ENCODE measurements at regions not wholly inside any gene's neighbourhood (a gene's known extent, or its start where the extent isn't known, plus 50 kb on each side); places are given as distances from the start of the nearest gene placed in this dataset.

DNA sequence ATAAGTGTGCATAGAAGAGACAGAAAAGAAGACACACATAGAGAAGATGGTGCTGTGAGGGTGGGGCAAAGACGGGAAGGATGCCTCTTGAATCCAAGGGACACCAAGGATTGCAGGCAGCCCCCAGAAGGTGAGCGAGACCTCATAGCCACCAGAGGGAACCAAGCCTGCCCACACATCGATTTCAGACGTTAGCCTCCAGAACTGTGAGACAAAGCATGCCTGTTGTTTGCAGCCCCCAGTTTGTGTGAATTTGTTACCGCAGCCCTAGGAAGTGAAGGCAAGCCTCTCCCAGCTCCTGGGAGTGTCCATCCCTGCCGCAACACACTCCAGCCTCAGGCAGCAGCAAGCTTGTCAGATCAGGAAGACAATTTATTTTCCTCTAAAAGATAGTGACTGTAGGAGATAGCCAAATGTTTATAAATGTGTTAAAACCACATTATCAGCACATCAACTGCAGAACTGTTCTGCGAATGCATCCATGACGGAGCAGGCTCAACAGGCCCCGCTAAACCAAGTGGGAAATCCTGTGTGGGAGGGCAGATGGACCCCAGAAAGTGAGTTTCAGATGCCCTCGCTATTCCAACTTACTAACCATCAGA lies 543.3 kb downstream of the MATN1 start:
- intact Hi-C loops (cut with DNase I) = no loop called here
- DNase-seq = no peak
- H3K9me3 ChIP-seq = peaks cover 0 to 9% (median 0%) of the 10 kb centered on the region in 11 donors

DNA sequence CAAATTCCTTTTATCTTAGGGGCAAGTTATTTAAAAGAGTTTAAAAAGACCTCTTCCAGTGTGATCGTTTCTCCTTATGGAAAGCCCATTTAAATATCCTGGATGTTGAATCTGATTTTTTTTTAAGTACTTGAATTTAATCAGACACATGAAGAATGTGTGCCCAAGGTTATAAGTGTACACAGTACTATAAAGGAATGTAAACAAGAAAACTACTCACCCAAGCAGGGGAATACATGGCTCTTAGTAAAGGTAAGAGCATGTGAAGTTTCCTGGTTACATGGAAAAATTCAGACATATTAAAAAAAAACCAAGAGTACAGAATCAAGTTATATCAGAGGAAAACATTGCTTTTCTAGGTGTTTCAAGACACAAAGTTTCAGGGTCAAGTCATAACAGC lies 546.9 kb downstream of the MATN1 start:
- ATAC-seq = no peak
- Histone ChIP-seq H3K4me3 (no peak overlapping the region), H3K27me3 (peaks cover 0 to 20% (median 9%) of the 10 kb centered on the region in 7 donors), H3K9me3 (peaks cover 0 to 9% (median 0%) of the 10 kb centered on the region in 11 donors), H3K36me3 (no peaks in the 10 kb centered on the region), H3K4me1 (no peaks in the 10 kb centered on the region), H3K27ac (no peak overlapping the region)
- intact Hi-C loops (cut with DNase I) = no loop called here
- no peak for DNase-seq
- TF ChIP-seq, protein P1, sequence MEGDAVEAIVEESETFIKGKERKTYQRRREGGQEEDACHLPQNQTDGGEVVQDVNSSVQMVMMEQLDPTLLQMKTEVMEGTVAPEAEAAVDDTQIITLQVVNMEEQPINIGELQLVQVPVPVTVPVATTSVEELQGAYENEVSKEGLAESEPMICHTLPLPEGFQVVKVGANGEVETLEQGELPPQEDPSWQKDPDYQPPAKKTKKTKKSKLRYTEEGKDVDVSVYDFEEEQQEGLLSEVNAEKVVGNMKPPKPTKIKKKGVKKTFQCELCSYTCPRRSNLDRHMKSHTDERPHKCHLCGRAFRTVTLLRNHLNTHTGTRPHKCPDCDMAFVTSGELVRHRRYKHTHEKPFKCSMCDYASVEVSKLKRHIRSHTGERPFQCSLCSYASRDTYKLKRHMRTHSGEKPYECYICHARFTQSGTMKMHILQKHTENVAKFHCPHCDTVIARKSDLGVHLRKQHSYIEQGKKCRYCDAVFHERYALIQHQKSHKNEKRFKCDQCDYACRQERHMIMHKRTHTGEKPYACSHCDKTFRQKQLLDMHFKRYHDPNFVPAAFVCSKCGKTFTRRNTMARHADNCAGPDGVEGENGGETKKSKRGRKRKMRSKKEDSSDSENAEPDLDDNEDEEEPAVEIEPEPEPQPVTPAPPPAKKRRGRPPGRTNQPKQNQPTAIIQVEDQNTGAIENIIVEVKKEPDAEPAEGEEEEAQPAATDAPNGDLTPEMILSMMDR (IDR thresholded peaks at IDR 0.05) = no peak
- WGBS, 2 donors = 48 to 57% methylated on average over 1 of the region's 1 CpG

More for the DNA sequence above, 543.3 kb downstream of the MATN1 start:
- Histone ChIP-seq H3K4me1 (no peaks in the 10 kb centered on the region), H3K36me3 (no peaks in the 10 kb centered on the region), H3K4me3 (no peak overlapping the region), H3K27me3 (peaks cover 0 to 20% (median 4%) of the 10 kb centered on the region in 7 donors), H3K27ac (no peak overlapping the region)
- ATAC-seq = no peak
- TF ChIP-seq, protein P1 (IDR thresholded peaks at IDR 0.05) = no peak
- 55 to 57% methylated on average over 10 of the region's 10 CpGs for WGBS, 2 donors

DNA sequence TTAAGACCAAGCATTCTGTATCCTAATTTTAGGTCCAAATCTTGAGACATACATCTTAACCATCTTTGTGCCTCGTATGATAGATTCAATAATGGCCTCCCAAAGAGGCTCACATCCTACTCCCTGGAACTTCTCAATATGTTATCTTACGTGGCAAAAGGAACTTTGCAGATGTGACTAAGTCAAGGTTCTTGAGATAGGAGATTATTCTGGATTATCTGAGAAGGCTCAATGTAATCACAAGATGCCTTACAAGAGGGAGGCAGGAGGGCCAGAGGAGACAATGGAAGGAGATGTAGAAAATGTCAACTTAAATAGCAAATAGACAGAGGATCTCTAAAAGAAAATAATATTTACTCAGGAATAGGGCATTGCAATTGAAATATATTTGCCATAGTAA lies 548.9 kb downstream of the MATN1 start:
- Histone ChIP-seq H3K27me3 (peaks cover 0 to 20% (median 11%) of the 10 kb centered on the region in 7 donors), H3K4me1 (no peaks in the 10 kb centered on the region), H3K36me3 (no peaks in the 10 kb centered on the region), H3K27ac (no peak overlapping the region), H3K4me3 (no peak overlapping the region), H3K9me3 (peaks cover 0 to 9% (median 0%) of the 10 kb centered on the region in 11 donors)
- no peak for ATAC-seq
- 54 to 56% methylated on average over 2 of the region's 2 CpGs for WGBS, 2 donors
- DNase-seq = no peak
- intact Hi-C loops (cut with DNase I) = no loop called here
- TF ChIP-seq, protein P1 (IDR thresholded peaks at IDR 0.05) = no peak

DNA sequence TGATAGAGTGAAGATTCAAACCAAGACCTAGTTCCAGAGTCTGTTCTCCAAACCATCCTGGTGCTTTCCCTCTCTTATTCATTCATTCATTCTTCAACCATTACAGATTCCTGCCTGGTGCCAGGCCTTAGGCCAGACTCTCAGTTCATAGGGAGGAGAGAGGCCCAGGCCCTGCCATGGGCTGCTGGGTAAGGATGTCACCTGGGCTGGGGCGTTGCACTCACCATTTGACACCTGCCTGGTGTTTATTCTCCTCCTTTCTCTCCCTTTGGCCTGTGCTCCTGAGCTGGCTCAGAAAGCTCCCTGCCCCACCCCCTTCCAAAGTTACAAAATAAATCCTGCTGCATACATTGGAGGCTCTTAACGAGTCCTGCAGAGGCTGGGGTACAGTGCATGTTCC lies 549.8 kb downstream of the MATN1 start:
- Histone ChIP-seq H3K36me3 (no peaks in the 10 kb centered on the region), H3K27me3 (peaks cover 0 to 20% (median 11%) of the 10 kb centered on the region in 7 donors), H3K4me3 (no peak overlapping the region), H3K9me3 (peaks cover 0 to 9% (median 0%) of the 10 kb centered on the region in 11 donors), H3K27ac (no peak overlapping the region), H3K4me1 (no peaks in the 10 kb centered on the region)
- TF ChIP-seq, protein P1 (IDR thresholded peaks at IDR 0.05) = no peak
- intact Hi-C loops (cut with DNase I) = no loop called here
- ATAC-seq = no peak
- WGBS, 2 donors = 28 to 38% methylated on average over 2 of the region's 2 CpGs
- DNase-seq = no peak

Measured in heart right ventricle (tissue), 16 donors.